ENCODE measurements at regions not wholly inside any gene's neighbourhood (a gene's known extent, or its start where the extent isn't known, plus 50 kb on each side); places are given as distances from the start of the nearest gene placed in this dataset.
"Not testable (repeated sequence)": the region's sequence is repeated elsewhere in the genome, so short reads cannot be mapped to it uniquely, and the experiment has no call there.

GRCh38 chr4:122973465-122973864, 51.1 kb upstream of the NUDT6 start:
- Mint-ChIP-seq H3K4me3 (no peak overlapping the region), H3K27ac (peak overlapping the region in 1 of 2 donors; percentile 72), H3K4me1 (no peaks in the 10 kb centered on the region), H3K9me3 (peaks cover 0 to 8% of the 10 kb centered on the region in 2 donors), H3K27me3 (no peaks in the 10 kb centered on the region)
- ATAC-seq (no peak), DNase-seq (no peak)

GRCh38 chr4:122976111-122976510, 53.7 kb upstream of the NUDT6 start:
- ATAC-seq = no peak
- Mint-ChIP-seq H3K9me3 (peaks cover 0 to 8% of the 10 kb centered on the region in 2 donors), H3K4me1 (no peaks in the 10 kb centered on the region), H3K27ac (no peak overlapping the region), H3K4me3 (no peak overlapping the region), H3K27me3 (no peaks in the 10 kb centered on the region)
- no peak for DNase-seq

- no peaks in the 10 kb centered on the region for H3K27me3 Mint-ChIP-seq
- ATAC-seq (no peak), DNase-seq (no peak)
- H3K4me1 Mint-ChIP-seq = no peaks in the 10 kb centered on the region
- no peak overlapping the region for H3K27ac Mint-ChIP-seq
- no peak overlapping the region for H3K4me3 Mint-ChIP-seq
- peaks cover 0 to 8% of the 10 kb centered on the region in 2 donors for H3K9me3 Mint-ChIP-seq
Observed at GRCh38 chr4:122977103-122977502, 54.7 kb upstream of the NUDT6 start.

GRCh38 chr4:122978109-122978508, 55.7 kb upstream of the NUDT6 start:
- ATAC-seq = no peak
- no peak overlapping the region for H3K4me3 Mint-ChIP-seq
- no peaks in the 10 kb centered on the region for H3K27me3 Mint-ChIP-seq
- no peak overlapping the region for H3K27ac Mint-ChIP-seq
- H3K4me1 Mint-ChIP-seq = no peaks in the 10 kb centered on the region
- peaks cover 0 to 9% of the 10 kb centered on the region in 2 donors for H3K9me3 Mint-ChIP-seq
- DNase-seq = no peak

GRCh38 chr4:122978789-122979188, 56.4 kb upstream of the NUDT6 start:
- Mint-ChIP-seq H3K4me1 (no peaks in the 10 kb centered on the region), H3K4me3 (no peak overlapping the region), H3K9me3 (peaks cover 5 to 16% of the 10 kb centered on the region in 2 donors), H3K27me3 (no peaks in the 10 kb centered on the region), H3K27ac (no peak overlapping the region)
- no peak for ATAC-seq
- no peak for DNase-seq

GRCh38 chr4:122980860-122981259, 58.5 kb upstream of the NUDT6 start:
- H3K27ac Mint-ChIP-seq = no peak overlapping the region
- DNase-seq (no peak), ATAC-seq (no peak)
- H3K4me3 Mint-ChIP-seq = no peak overlapping the region
- no peaks in the 10 kb centered on the region for H3K4me1 Mint-ChIP-seq
- H3K27me3 Mint-ChIP-seq = no peaks in the 10 kb centered on the region
- peaks cover 20% of the 10 kb centered on the region in 2 donors for H3K9me3 Mint-ChIP-seq

GRCh38 chr4:122988696-122989095, 66.3 kb upstream of the NUDT6 start:
- no peak overlapping the region for H3K4me3 Mint-ChIP-seq
- peaks cover 34 to 53% of the 10 kb centered on the region in 2 donors for H3K9me3 Mint-ChIP-seq
- no peaks in the 10 kb centered on the region for H3K27me3 Mint-ChIP-seq
- no peak overlapping the region for H3K27ac Mint-ChIP-seq
- ATAC-seq (no peak), DNase-seq (no peak)
- no peaks in the 10 kb centered on the region for H3K4me1 Mint-ChIP-seq

GRCh38 chr4:122990891-122991290, 68.5 kb upstream of the NUDT6 start:
- Mint-ChIP-seq H3K9me3 (peaks cover 21 to 39% of the 10 kb centered on the region in 2 donors), H3K4me1 (no peaks in the 10 kb centered on the region), H3K27ac (no peak overlapping the region), H3K4me3 (no peak overlapping the region), H3K27me3 (no peaks in the 10 kb centered on the region)
- no peak for ATAC-seq
- no peak for DNase-seq

- H3K9me3 Mint-ChIP-seq = peaks cover 23 to 35% of the 10 kb centered on the region in 2 donors
- no peaks in the 10 kb centered on the region for H3K27me3 Mint-ChIP-seq
- no peak overlapping the region for H3K27ac Mint-ChIP-seq
- ATAC-seq = no peak
- H3K4me3 Mint-ChIP-seq = no peak overlapping the region
- no peak for DNase-seq
- H3K4me1 Mint-ChIP-seq = no peaks in the 10 kb centered on the region
Observed at GRCh38 chr4:122992057-122992456, 69.7 kb upstream of the NUDT6 start.

GRCh38 chr4:122992641-122993040, 70.2 kb upstream of the NUDT6 start:
- Mint-ChIP-seq H3K27me3 (no peaks in the 10 kb centered on the region), H3K27ac (no peak overlapping the region), H3K4me1 (peaks cover 6% of the 10 kb centered on the region), H3K9me3 (peaks cover 18 to 29% of the 10 kb centered on the region in 2 donors), H3K4me3 (no peak overlapping the region)
- no peak for DNase-seq
- no peak for ATAC-seq

GRCh38 chr4:122996350-122996749, 74.0 kb upstream of the NUDT6 start:
- Mint-ChIP-seq H3K9me3 (peaks cover 6 to 10% of the 10 kb centered on the region in 2 donors), H3K27me3 (no peaks in the 10 kb centered on the region), H3K4me1 (peaks cover 10% of the 10 kb centered on the region), H3K27ac (no peak overlapping the region), H3K4me3 (no peak overlapping the region)
- DNase-seq (no peak), ATAC-seq (no peak)

GRCh38 chr4:122997463-122998101, 75.2 kb upstream of the NUDT6 start:
- DNase-seq (no peak), ATAC-seq (peak; percentile 69)
- Mint-ChIP-seq H3K9me3 (peaks cover 6 to 10% of the 10 kb centered on the region in 2 donors), H3K27ac (peak overlapping the region in 1 of 2 donors; percentile 19), H3K4me3 (no peak overlapping the region), H3K27me3 (no peaks in the 10 kb centered on the region), H3K4me1 (peaks cover 10% of the 10 kb centered on the region)

GRCh38 chr4:123004079-123004478, 81.7 kb upstream of the NUDT6 start:
- ATAC-seq, DNase-seq, H3K27me3 Mint-ChIP-seq, H3K4me3 Mint-ChIP-seq, H3K27ac Mint-ChIP-seq, H3K4me1 Mint-ChIP-seq: not testable (repeated sequence)
- peaks cover 22 to 29% of the 10 kb centered on the region in 2 donors for H3K9me3 Mint-ChIP-seq

GRCh38 chr4:123005126-123005525, 82.7 kb upstream of the NUDT6 start:
- H3K27ac Mint-ChIP-seq, ATAC-seq, H3K27me3 Mint-ChIP-seq, H3K4me3 Mint-ChIP-seq, H3K4me1 Mint-ChIP-seq, DNase-seq: not testable (repeated sequence)
- H3K9me3 Mint-ChIP-seq = peaks cover 22 to 29% of the 10 kb centered on the region in 2 donors

- peaks cover 5% of the 10 kb centered on the region for H3K4me1 Mint-ChIP-seq
- no peak for DNase-seq
- peaks cover 24 to 36% of the 10 kb centered on the region in 2 donors for H3K9me3 Mint-ChIP-seq
- no peak overlapping the region for H3K27ac Mint-ChIP-seq
- H3K4me3 Mint-ChIP-seq = no peak overlapping the region
- no peak for ATAC-seq
- H3K27me3 Mint-ChIP-seq = no peaks in the 10 kb centered on the region
Observed at GRCh38 chr4:123007679-123008078, 85.3 kb upstream of the NUDT6 start.

- not testable (repeated sequence) for H3K27me3 Mint-ChIP-seq, H3K4me3 Mint-ChIP-seq, ATAC-seq, DNase-seq, H3K27ac Mint-ChIP-seq, H3K4me1 Mint-ChIP-seq
- peaks cover 8 to 14% of the 10 kb centered on the region in 2 donors for H3K9me3 Mint-ChIP-seq
Observed at GRCh38 chr4:123012416-123012815, 90.0 kb upstream of the NUDT6 start.

- DNase-seq (no peak), ATAC-seq (no peak)
- H3K4me3 Mint-ChIP-seq = no peak overlapping the region
- H3K9me3 Mint-ChIP-seq = peaks cover 6 to 8% of the 10 kb centered on the region in 2 donors
- no peaks in the 10 kb centered on the region for H3K4me1 Mint-ChIP-seq
- no peak overlapping the region for H3K27ac Mint-ChIP-seq
- no peaks in the 10 kb centered on the region for H3K27me3 Mint-ChIP-seq
Observed at GRCh38 chr4:123014038-123014437, 91.6 kb upstream of the NUDT6 start.
